NT2/D1 (cell line): ENCODE measurements at regions not wholly inside any gene's neighbourhood (a gene's known extent, or its start where the extent isn't known, plus 50 kb on each side); places are given as distances from the start of the nearest gene placed in this dataset.

Source experiments
- DNase-seq: peaks from one replicate; pipeline ENCODE4 v3.0.0-alpha.2; 2011; ENCODE audit warnings: low read depth, low spot score
- H3K27me3 ChIP-seq: 2 replicates; pipeline ENCODE4 v1.6.0; 2011; ENCODE audit warnings: mild to moderate bottlenecking; ENCODE audit not compliant: insufficient read length, insufficient read depth
- H3K36me3 ChIP-seq: 2 replicates; pipeline ENCODE4 v1.6.1; 2011; ENCODE audit warnings: mild to moderate bottlenecking, low read length, mixed read lengths; ENCODE audit not compliant: insufficient read depth, insufficient read length
- H3K4me1 ChIP-seq: 2 replicates; pipeline ENCODE4 v1.5.1; 2011; ENCODE audit not compliant: insufficient read depth, insufficient read length
- H3K4me3 ChIP-seq: 2 replicates; pipeline ENCODE4 v1.5.1; 2011; ENCODE audit warnings: low read depth; ENCODE audit not compliant: insufficient read length
- H3K9ac ChIP-seq: 2 replicates; pipeline ENCODE4 v1.6.0; 2011; ENCODE audit warnings: low read depth; ENCODE audit not compliant: insufficient read length
- H3K9me3 ChIP-seq: 2 replicates; pipeline ENCODE4 v1.5.1; 2011; ENCODE audit warnings: mild to moderate bottlenecking, low read length; ENCODE audit not compliant: insufficient read depth
- SUZ12 ChIP-seq: IDR thresholded peaks from 2 replicates; pipeline ENCODE4 v1.6.1; 2011; ENCODE audit not compliant: insufficient read length, insufficient read depth; ENCODE audit errors: extremely low read depth
- YY1 ChIP-seq: IDR thresholded peaks from 2 replicates; pipeline ENCODE4 v1.6.1; 2011; ENCODE audit not compliant: insufficient read length, insufficient read depth
- ZNF274 ChIP-seq: IDR thresholded peaks from 2 replicates; pipeline ENCODE4 v1.6.1; 2011; ENCODE audit warnings: mild to moderate bottlenecking, low read depth, low read length

DNA sequence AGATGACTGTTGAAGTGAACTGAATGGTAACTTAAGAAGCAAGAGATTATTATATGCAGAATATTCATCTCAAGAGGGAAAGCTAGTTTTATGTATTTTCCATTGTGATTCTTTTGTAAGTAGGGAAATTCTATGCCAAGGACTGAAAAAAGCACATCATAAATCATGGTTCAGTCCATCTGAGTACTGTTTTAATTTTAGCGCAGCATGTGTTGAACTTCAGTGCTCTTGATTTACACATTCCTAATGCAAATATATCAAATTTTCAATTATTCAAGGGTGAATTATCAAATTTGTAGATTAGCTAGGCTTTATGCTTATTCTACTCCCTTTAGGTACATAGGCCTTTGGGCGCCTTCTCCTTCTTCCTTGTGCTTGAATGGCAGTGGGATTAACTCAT lies 50.3 kb upstream of the TCF12 start:
- Histone ChIP-seq H3K36me3 (no peaks in the 10 kb centered on the region), H3K4me3 (no peak overlapping the region), H3K9ac (no peak overlapping the region), H3K27me3 (no peaks in the 10 kb centered on the region), H3K4me1 (no peaks in the 10 kb centered on the region), H3K9me3 (no peaks in the 10 kb centered on the region)
- TF ChIP-seq YY1 (no peak), ZNF274 (no peak), SUZ12 (no peak)
- no peak for DNase-seq

- no peaks in the 10 kb centered on the region for H3K36me3 ChIP-seq
- H3K9me3 ChIP-seq, result no peaks in the 10 kb centered on the region
- TF ChIP-seq ZNF274, result no peak
- TF ChIP-seq YY1, result no peak
- TF ChIP-seq SUZ12, result no peak
- no peaks in the 10 kb centered on the region for H3K4me1 ChIP-seq
- H3K9ac ChIP-seq, result no peak overlapping the region
- H3K4me3 ChIP-seq, result no peak overlapping the region
- H3K27me3 ChIP-seq, result no peaks in the 10 kb centered on the region
- no peak for DNase-seq
Observed at GRCh38 chr15:56866803-56867202, 51.6 kb upstream of the TCF12 start.

GRCh38 chr15:56857828-56858227 lies 60.6 kb upstream of the TCF12 start:
- TF ChIP-seq YY1 (no peak), SUZ12 (no peak), ZNF274 (no peak)
- no peak overlapping the region for H3K9ac ChIP-seq
- no peak for DNase-seq
- H3K9me3 ChIP-seq, result no peaks in the 10 kb centered on the region
- H3K4me1 ChIP-seq, result no peaks in the 10 kb centered on the region
- H3K36me3 ChIP-seq, result no peaks in the 10 kb centered on the region
- no peaks in the 10 kb centered on the region for H3K27me3 ChIP-seq
- H3K4me3 ChIP-seq, result no peak overlapping the region

- Histone ChIP-seq H3K27me3 (no peaks in the 10 kb centered on the region), H3K36me3 (no peaks in the 10 kb centered on the region), H3K4me1 (no peaks in the 10 kb centered on the region), H3K9me3 (no peaks in the 10 kb centered on the region), H3K9ac (no peak overlapping the region), H3K4me3 (no peak overlapping the region)
- TF ChIP-seq YY1 (no peak), SUZ12 (no peak), ZNF274 (no peak)
- DNase-seq, result no peak
Observed at GRCh38 chr15:56856934-56857333, 61.5 kb upstream of the TCF12 start.

DNA sequence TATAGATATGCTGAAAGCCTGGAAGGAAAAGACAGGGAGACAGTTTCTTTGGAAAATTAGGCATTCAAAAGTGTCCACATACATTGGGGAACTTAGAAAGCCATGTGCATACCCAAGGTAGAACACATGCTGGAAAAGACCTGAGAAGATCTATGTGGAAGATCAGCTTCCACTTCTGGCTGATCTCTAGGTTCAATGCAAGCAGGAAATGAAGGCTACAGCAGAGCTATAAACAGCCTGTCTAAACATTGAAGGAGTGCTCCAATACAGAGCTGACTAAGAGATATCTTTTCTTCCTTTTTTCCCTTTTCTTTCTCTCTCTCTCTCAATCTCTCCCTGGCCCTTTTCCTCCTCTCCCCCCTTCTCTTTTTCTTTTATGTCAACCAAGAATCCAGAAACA lies 73.6 kb upstream of the TCF12 start:
- no peak overlapping the region for H3K4me3 ChIP-seq
- no peak for DNase-seq
- H3K9ac ChIP-seq, result no peak overlapping the region
- H3K27me3 ChIP-seq, result no peaks in the 10 kb centered on the region
- TF ChIP-seq ZNF274 (no peak), SUZ12 (no peak), YY1 (no peak)
- H3K4me1 ChIP-seq, result no peaks in the 10 kb centered on the region
- H3K9me3 ChIP-seq, result no peaks in the 10 kb centered on the region; the same call in 1 of the 2 replicates
- no peaks in the 10 kb centered on the region for H3K36me3 ChIP-seq

GRCh38 chr15:56844471-56844870 lies 74.0 kb upstream of the TCF12 start:
- no peak overlapping the region for H3K4me3 ChIP-seq
- no peak for DNase-seq
- TF ChIP-seq ZNF274 (no peak), YY1 (no peak), SUZ12 (no peak)
- no peaks in the 10 kb centered on the region; the same call in 1 of the 2 replicates for H3K9me3 ChIP-seq
- H3K36me3 ChIP-seq, result no peaks in the 10 kb centered on the region
- H3K9ac ChIP-seq, result no peak overlapping the region
- no peaks in the 10 kb centered on the region for H3K27me3 ChIP-seq
- no peaks in the 10 kb centered on the region for H3K4me1 ChIP-seq

GRCh38 chr15:56839641-56840040 lies 78.8 kb upstream of the TCF12 start:
- no peaks in the 10 kb centered on the region for H3K27me3 ChIP-seq
- no peaks in the 10 kb centered on the region for H3K36me3 ChIP-seq
- DNase-seq, result no peak
- H3K4me1 ChIP-seq, result no peaks in the 10 kb centered on the region
- no peak overlapping the region for H3K4me3 ChIP-seq
- no peak for TF ChIP-seq ZNF274
- TF ChIP-seq YY1, result no peak
- TF ChIP-seq SUZ12, result no peak
- H3K9me3 ChIP-seq, result no peaks in the 10 kb centered on the region; the same call in 1 of the 2 replicates
- no peak overlapping the region for H3K9ac ChIP-seq
